Endothelial cell of umbilical vein (primary cell): ENCODE measurements at regions not wholly inside any gene's neighbourhood (a gene's known extent, or its start where the extent isn't known, plus 50 kb on each side); places are given as distances from the start of the nearest gene placed in this dataset.

ENCODE experiments used
- CTCF ChIP-seq, 2 donors: IDR thresholded peaks; 1 replicate in 1 of 2; 2 replicates in 1 of 2; pipeline ENCODE4 v1.5.1; 2011; ENCODE audit warnings: low read length in 2 of 2, mild to moderate bottlenecking in 2 of 2, moderate library complexity in 2 of 2, control low read depth in 1 of 2, inconsistent platforms in 1 of 2, low read depth in 1 of 2; ENCODE audit not compliant: insufficient read depth in 1 of 2; ENCODE audit errors: extremely low read depth in 1 of 2
- EZH2 ChIP-seq: IDR thresholded peaks from 2 replicates; pipeline ENCODE4 v1.6.1; 2012; ENCODE audit warnings: borderline replicate concordance, low read depth, mild to moderate bottlenecking, moderate library complexity, low read length, inconsistent platforms; ENCODE audit not compliant: severe bottlenecking
- FOS ChIP-seq: IDR thresholded peaks from 2 replicates; pipeline ENCODE4 v1.6.1; 2011; ENCODE audit warnings: mild to moderate bottlenecking, low read length, moderate library complexity, borderline replicate concordance; ENCODE audit not compliant: insufficient read depth
- MAX ChIP-seq: IDR thresholded peaks from 2 replicates; pipeline ENCODE4 v1.6.1; 2011; ENCODE audit not compliant: insufficient read depth, insufficient read length
- POLR2A ChIP-seq: IDR thresholded peaks from 2 replicates; pipeline ENCODE4 v1.6.1; 2012; ENCODE audit warnings: low read depth, mild to moderate bottlenecking, control low read depth, low read length
- POLR2AphosphoS5 ChIP-seq: IDR thresholded peaks from 2 replicates; pipeline ENCODE4 v1.6.1; 2012; ENCODE audit warnings: low read depth, mild to moderate bottlenecking, control low read depth, low read length, moderate library complexity; ENCODE audit not compliant: insufficient read depth

- TF ChIP-seq POLR2A: no peak
- TF ChIP-seq EZH2: no peak
- TF ChIP-seq POLR2AphosphoS5: no peak
- no peak for TF ChIP-seq CTCF (IDR thresholded peaks at IDR 0.05; ENCODE audit: extremely low read depth in 1 of 2, insufficient read depth in 1 of 2, low read depth in 1 of 2, low read length in 2 of 2)
- TF ChIP-seq MAX: no peak
- no peak for TF ChIP-seq FOS
These were observed 252.9 kb downstream of the TPBG start for GRCh38 chr6:82616386-82617028.
